HFFc6 (cell line): ENCODE measurements at regions not wholly inside any gene's neighbourhood (a gene's known extent, or its start where the extent isn't known, plus 50 kb on each side); places are given as distances from the start of the nearest gene placed in this dataset.
"Not testable (repeated sequence)": the region's sequence is repeated elsewhere in the genome, so short reads cannot be mapped to it uniquely, and the experiment has no call there.

Source experiments
- DNase-seq: peaks from one replicate; pipeline ENCODE4 v3.0.0-alpha.2; 2018
- H3K27ac Mint-ChIP-seq: 2 replicates; pipeline ENCODE4 v1.8.0; 2020; ENCODE audit warnings: mild to moderate bottlenecking, mixed read lengths
- H3K27me3 Mint-ChIP-seq: 2 replicates; pipeline ENCODE4 v1.8.0; 2021; ENCODE audit warnings: mild to moderate bottlenecking, moderate library complexity, mixed read lengths; ENCODE audit not compliant: insufficient read depth
- H3K36me3 Mint-ChIP-seq: 2 replicates; pipeline ENCODE4 v1.8.0; 2021; ENCODE audit warnings: low read depth, mixed read lengths
- H3K4me1 Mint-ChIP-seq: 2 replicates; pipeline ENCODE4 v1.8.0; 2020; ENCODE audit warnings: low read depth, mixed read lengths
- H3K4me3 Mint-ChIP-seq: 2 replicates; pipeline ENCODE4 v1.8.0; 2020; ENCODE audit warnings: mild to moderate bottlenecking, moderate library complexity, mixed read lengths
- H3K9me3 Mint-ChIP-seq: 2 replicates; pipeline ENCODE4 v1.8.0; 2020; ENCODE audit warnings: mild to moderate bottlenecking, mixed read lengths

DNA sequence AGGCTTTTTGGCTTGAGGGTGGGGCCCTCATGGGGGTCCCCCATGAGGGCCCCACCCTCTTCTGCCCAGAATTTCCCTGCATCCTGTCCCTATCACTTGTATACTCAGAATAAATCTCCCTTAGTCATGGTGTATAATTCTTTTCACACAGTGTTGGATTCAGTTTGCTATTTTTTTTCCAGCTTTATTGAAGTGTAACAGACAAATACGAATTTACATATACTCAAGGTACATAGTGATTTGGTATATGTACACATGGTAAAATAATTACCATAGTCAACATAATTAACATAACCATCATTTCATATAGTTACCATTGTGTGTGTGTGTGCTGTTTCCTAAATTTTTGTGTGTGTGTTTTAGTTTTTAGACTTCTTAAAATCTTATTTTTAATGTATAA is 289.4 kb downstream of the CNTNAP3B start:
- DNase-seq, H3K27me3 Mint-ChIP-seq, H3K27ac Mint-ChIP-seq, H3K4me3 Mint-ChIP-seq, H3K36me3 Mint-ChIP-seq, H3K9me3 Mint-ChIP-seq, H3K4me1 Mint-ChIP-seq: not testable (repeated sequence)

GRCh38 chr9:41838953-41839352 is 290.3 kb downstream of the CNTNAP3B start:
- not testable (repeated sequence) for H3K4me3 Mint-ChIP-seq, DNase-seq, H3K27ac Mint-ChIP-seq, H3K27me3 Mint-ChIP-seq, H3K4me1 Mint-ChIP-seq, H3K36me3 Mint-ChIP-seq, H3K9me3 Mint-ChIP-seq

DNA sequence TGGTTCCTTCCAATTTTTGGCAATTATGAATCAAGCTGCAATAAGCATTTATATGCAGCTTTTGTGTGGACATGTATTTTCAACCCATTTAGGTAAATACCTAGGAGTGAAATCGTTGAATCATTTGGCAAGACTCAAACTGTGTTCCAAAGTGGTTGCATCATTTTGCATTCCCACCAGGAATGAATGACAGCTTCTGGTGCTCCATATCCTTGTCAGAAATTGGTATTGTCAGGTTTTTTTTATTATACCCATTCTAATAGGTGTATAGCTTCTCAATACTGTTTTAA is 290.7 kb downstream of the CNTNAP3B start:
- DNase-seq, H3K4me3 Mint-ChIP-seq, H3K27ac Mint-ChIP-seq, H3K4me1 Mint-ChIP-seq, H3K9me3 Mint-ChIP-seq, H3K27me3 Mint-ChIP-seq, H3K36me3 Mint-ChIP-seq: not testable (repeated sequence)

GRCh38 chr9:41837684-41838561 is 291.3 kb downstream of the CNTNAP3B start:
- H3K27me3 Mint-ChIP-seq, H3K36me3 Mint-ChIP-seq, H3K9me3 Mint-ChIP-seq, H3K27ac Mint-ChIP-seq, H3K4me1 Mint-ChIP-seq, H3K4me3 Mint-ChIP-seq, DNase-seq: not testable (repeated sequence)

DNA sequence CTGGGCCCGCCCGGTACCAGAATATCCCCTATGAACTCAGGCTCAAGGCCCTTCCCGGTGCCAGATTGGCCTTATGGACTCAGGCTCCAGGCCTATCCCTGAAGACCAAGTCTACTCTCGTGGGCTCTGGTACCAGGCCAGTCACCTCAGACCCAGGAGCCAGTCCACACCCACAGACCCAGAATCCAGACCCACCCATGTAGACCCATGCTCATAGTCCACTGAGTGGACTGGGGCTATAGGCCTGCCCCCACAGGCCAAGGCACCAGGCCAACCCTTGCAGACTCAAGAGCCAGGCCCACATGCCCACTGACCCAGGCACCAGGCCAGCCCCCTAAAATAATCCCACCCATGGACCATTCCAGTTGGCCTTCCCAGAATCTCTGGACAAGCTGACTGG is 296.1 kb downstream of the CNTNAP3B start:
- H3K27me3 Mint-ChIP-seq, H3K4me3 Mint-ChIP-seq, H3K4me1 Mint-ChIP-seq, H3K36me3 Mint-ChIP-seq, H3K27ac Mint-ChIP-seq, DNase-seq, H3K9me3 Mint-ChIP-seq: not testable (repeated sequence)

- H3K36me3 Mint-ChIP-seq, DNase-seq, H3K4me1 Mint-ChIP-seq, H3K27me3 Mint-ChIP-seq, H3K9me3 Mint-ChIP-seq, H3K4me3 Mint-ChIP-seq, H3K27ac Mint-ChIP-seq: not testable (repeated sequence)
Observed at GRCh38 chr9:41824723-41825122, 304.5 kb downstream of the CNTNAP3B start.

GRCh38 chr9:41802706-41803105 is 326.5 kb downstream of the CNTNAP3B start:
- DNase-seq, H3K27me3 Mint-ChIP-seq, H3K36me3 Mint-ChIP-seq, H3K4me3 Mint-ChIP-seq, H3K27ac Mint-ChIP-seq, H3K4me1 Mint-ChIP-seq, H3K9me3 Mint-ChIP-seq: not testable (repeated sequence)

DNA sequence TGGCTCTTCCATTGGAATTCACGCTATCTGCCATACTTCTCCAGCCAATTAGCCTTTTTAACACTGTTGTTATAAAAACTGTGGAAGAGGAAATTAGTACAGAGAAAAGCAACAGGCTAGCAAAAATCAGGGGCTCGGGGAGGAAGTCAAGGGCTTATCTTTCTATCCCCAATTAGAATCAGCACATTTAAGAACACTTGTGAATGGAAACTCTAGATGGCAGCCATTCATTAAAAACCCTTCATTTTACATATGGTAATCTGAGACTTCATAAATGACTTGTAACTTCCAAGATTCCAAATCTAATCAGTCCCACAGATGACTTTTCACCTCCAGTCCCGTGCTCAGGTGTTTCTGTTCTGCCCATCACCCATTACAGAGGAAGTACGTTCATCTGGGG is 330.5 kb downstream of the CNTNAP3B start:
- not testable (repeated sequence) for H3K27me3 Mint-ChIP-seq, H3K36me3 Mint-ChIP-seq, DNase-seq, H3K27ac Mint-ChIP-seq, H3K4me1 Mint-ChIP-seq, H3K4me3 Mint-ChIP-seq, H3K9me3 Mint-ChIP-seq

- not testable (repeated sequence) for H3K4me3 Mint-ChIP-seq, H3K27ac Mint-ChIP-seq, DNase-seq, H3K27me3 Mint-ChIP-seq, H3K4me1 Mint-ChIP-seq, H3K9me3 Mint-ChIP-seq, H3K36me3 Mint-ChIP-seq
Observed at GRCh38 chr9:41790719-41791363, 338.4 kb downstream of the CNTNAP3B start.

GRCh38 chr9:41790007-41790406 is 339.2 kb downstream of the CNTNAP3B start:
- not testable (repeated sequence) for H3K4me1 Mint-ChIP-seq, DNase-seq, H3K27ac Mint-ChIP-seq, H3K4me3 Mint-ChIP-seq, H3K36me3 Mint-ChIP-seq, H3K9me3 Mint-ChIP-seq, H3K27me3 Mint-ChIP-seq

- not testable (repeated sequence) for H3K9me3 Mint-ChIP-seq, H3K4me3 Mint-ChIP-seq, H3K4me1 Mint-ChIP-seq, H3K27ac Mint-ChIP-seq, DNase-seq, H3K36me3 Mint-ChIP-seq, H3K27me3 Mint-ChIP-seq
Observed at GRCh38 chr9:41789387-41789786, 339.8 kb downstream of the CNTNAP3B start.

GRCh38 chr9:41787951-41788350 is 341.3 kb downstream of the CNTNAP3B start:
- H3K4me3 Mint-ChIP-seq, H3K36me3 Mint-ChIP-seq, H3K27me3 Mint-ChIP-seq, H3K27ac Mint-ChIP-seq, H3K9me3 Mint-ChIP-seq, DNase-seq, H3K4me1 Mint-ChIP-seq: not testable (repeated sequence)

GRCh38 chr9:41787270-41787669 is 342.0 kb downstream of the CNTNAP3B start:
- H3K4me3 Mint-ChIP-seq, H3K4me1 Mint-ChIP-seq, H3K27ac Mint-ChIP-seq, H3K36me3 Mint-ChIP-seq, DNase-seq, H3K9me3 Mint-ChIP-seq, H3K27me3 Mint-ChIP-seq: not testable (repeated sequence)

- H3K27ac Mint-ChIP-seq, DNase-seq, H3K27me3 Mint-ChIP-seq, H3K36me3 Mint-ChIP-seq, H3K4me3 Mint-ChIP-seq, H3K4me1 Mint-ChIP-seq, H3K9me3 Mint-ChIP-seq: not testable (repeated sequence)
Observed at GRCh38 chr9:41784006-41784405, 345.2 kb downstream of the CNTNAP3B start.
